Activated naive CD4-positive, alpha-beta T cell treated with Interleukin-2 at 50 U/mL for 16 hours (primary cell): ENCODE measurements at regions not wholly inside any gene's neighbourhood (a gene's known extent, or its start where the extent isn't known, plus 50 kb on each side); places are given as distances from the start of the nearest gene placed in this dataset.
"Not testable (repeated sequence)": the region's sequence is repeated elsewhere in the genome, so short reads cannot be mapped to it uniquely, and the experiment has no call there.

Experiments used
- DNase-seq: peaks from one replicate; pipeline ENCODE4 v3.0.0-alpha.2; 2020

DNA sequence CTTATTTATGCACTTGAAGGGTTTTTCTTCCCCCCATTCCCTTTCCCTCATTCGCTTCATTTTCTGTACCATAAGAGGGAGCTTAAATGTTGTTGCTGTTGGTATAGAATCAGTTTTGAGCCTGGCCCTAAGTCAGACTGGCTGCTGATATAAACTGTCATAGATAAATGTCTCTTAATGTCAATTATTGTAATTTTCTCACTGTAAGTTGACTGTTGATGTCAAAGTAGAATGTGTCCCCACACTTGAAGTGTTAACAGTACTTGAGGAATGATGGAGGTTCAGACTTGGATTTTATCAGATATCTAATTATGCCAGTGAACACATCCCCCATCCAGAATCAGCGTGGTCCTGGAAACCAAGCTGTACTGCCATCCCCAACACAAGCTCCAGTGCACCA, 87.8 kb downstream of the PRR15 start:
- DNase-seq: no peak

DNA sequence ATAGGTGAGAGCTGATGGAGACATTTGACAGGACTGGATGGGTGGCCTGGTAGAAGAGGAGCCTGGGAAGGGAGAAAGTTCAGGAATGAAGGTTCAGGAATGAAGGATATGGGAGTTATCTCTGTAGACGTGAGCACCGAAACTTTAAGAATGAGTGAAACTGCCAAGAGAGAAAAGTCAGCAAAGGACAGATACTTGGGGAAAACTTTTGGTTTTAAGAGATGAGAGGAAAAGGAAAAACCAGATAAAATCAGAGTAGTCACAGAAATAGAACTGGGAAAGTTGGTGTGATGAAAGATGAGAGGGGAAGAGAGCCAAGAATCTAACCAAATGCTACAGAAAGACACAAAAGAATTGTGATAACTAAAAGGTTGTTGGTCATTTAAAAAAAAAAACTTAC, 88.9 kb downstream of the PRR15 start:
- no peak for DNase-seq

DNA sequence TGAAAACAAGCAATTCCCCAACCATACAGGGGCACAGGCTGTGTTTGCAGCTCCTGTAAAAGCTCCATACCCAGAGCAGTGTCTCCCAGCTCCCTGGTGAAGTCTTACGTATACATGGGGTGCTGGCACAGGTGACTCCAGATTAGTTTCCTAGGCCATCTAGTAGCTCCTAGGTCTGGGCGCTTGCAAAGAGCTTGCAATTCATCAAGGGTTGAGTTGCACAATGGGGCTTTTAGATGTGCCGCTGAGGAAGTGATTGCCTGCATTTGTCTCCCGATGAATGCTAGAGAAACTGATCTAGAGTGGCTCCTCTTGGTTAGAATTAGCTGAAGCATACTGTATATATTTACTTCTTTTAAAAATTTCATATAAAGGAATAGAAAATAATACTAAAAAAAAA, 90.7 kb downstream of the PRR15 start:
- not testable (repeated sequence) for DNase-seq

DNA sequence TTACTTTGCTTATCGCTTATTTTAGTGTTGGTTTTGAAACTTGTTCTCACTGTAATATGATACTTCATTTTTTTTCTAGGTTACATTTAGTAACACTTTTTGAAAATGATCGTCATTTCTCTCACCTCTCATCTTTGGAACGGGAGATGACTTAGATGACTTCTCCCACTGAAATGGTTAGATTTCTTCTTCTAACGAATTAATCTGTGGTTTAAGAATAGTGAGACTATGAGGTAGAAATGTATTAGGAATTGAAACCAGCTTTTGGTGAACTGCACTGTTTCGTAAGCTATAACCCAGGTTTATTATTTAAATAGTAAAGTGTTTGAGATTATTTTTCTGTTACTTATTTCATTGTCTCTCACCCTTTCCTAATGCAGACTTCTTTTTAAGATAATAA, 93.7 kb downstream of the PRR15 start:
- DNase-seq: no peak

DNA sequence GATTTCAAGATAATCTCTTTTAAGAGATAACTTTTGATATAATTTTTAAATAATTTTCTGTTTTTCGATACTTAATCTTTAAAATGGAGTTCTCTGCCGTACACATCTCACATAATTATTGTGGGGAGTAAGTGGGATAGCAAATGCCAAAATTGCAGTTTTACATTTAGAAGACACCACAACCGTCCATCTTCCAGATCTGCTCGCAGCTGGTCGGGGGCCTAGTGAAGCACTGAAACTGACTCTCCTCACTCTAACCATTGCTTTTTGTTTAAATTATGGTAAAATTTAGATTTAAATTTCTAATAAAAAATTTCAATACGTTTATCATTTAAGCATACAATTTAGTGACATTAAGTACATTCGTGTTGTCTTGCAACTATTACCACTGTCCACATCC, 94.2 kb downstream of the PRR15 start:
- DNase-seq: no peak

DNA sequence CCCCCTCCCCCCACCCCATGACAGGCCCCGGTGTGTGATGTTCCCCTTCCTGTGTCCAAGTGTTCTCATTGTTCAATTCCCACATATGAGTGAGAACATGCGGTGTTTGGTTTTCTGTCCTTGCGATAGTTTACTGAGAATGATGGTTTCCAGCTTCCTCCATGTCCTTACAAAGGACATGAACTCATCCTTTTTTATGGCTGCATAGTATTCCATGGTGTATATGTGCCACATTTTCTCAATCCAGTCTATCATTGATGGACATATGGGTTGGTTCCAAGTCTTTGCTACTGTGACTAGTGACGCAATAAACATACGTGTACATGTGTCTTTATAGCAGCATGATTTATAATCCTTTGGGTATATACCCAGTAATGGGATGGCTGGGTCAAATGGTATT, 95.6 kb downstream of the PRR15 start:
- not testable (repeated sequence) for DNase-seq

DNA sequence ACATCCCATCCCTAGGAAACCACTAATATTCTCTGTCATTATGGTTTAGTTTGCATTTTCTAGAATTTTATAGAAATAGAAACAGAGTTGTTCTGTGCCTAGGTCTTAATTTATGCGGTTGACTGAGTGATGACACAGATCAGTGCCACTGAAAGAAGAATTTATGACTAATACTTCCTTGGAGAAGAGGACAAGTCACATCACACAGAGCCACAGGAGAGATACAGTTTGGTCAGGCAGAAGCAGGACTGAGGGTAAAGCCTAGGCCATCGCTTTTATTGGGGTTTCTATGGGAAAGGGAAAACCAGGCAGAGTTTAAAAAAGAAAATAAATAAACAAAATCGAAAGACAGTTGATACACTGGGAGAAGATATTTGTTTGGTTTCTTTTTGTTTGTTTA, 99.3 kb downstream of the PRR15 start:
- DNase-seq: not testable (repeated sequence)

DNA sequence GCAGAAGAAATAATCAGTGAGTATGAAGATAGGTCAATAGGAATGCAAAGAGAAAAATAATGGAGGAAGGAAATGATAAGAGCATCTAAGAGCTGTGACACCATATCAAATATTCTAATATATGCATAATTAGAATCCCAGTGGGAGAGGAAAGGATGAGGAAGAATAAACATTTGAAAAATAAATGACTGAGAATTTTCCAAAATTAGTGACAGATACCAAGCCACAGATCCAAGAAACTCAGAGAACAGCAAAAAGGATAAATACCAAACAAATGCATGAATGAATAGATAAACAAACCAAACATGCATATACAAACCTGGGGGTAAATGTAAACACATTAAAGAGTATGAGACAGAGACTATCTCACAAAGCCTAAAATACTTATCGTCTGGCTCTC, 101.4 kb downstream of the PRR15 start:
- DNase-seq: not testable (repeated sequence)

DNA sequence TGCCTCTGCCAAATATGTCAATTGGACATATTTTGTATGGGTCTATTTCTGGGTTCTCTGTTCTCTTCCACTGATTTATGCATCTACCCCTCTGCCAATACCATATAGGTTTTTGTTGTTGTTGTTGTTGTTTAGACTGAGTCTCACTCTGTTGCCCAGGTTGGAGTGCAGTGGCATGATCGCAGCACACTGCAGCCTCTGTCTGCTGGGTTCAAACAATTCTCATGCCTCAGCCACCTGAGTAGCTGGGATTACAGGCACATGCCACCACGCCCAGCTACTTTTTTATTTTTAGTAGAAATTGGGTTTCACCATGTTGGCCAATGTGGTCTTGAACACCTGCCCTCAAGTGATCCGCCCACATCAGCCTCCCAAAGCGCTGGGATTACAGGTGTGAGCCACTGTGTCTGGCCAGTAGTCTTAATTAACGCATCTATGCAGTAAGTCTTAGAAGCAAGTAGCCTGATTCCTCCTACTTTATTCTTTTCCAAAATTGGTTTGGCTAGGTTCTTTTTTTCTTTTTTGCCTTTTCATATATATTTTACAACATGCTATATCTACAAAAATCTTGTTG, 103.5 kb downstream of the PRR15 start:
- not testable (repeated sequence) for DNase-seq

DNA sequence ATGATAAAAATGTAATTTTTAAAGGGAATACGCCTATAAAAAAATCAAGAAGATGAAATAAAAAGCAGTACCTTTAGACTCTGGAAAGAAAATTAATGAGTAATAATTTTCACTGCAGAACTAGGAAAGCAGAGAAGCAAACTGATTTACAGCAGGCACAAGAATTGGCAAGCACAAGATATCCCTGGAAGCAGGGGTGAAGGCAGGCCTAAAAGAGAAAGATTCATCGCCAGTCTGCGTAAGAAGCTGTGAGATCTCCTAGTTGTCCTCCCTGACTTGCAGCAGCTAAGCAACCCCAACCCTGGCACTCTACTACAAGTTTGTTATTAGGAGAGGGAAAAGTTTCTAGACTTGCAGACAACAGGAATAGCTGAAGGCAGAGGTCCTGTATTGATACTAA, 107.7 kb downstream of the PRR15 start:
- DNase-seq: not testable (repeated sequence)

DNA sequence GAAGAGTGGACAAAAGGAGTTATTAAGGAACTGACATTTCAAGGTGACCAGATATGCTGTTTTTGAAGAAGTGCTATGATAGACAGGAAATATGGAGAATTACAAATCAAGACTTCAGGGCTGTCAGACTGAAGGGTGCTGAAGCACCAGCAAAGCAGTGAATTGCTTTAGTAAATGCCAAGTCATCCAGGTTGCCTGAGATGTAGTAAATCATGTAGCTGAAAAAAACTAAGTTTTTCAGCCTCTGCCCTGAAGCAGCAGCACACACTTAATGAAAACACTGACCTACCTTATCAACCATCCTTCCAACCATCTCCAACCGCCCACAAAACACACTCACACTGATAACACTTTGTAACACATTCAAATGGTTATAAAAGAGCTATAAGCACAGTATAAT, 110.0 kb downstream of the PRR15 start:
- DNase-seq: not testable (repeated sequence)

DNA sequence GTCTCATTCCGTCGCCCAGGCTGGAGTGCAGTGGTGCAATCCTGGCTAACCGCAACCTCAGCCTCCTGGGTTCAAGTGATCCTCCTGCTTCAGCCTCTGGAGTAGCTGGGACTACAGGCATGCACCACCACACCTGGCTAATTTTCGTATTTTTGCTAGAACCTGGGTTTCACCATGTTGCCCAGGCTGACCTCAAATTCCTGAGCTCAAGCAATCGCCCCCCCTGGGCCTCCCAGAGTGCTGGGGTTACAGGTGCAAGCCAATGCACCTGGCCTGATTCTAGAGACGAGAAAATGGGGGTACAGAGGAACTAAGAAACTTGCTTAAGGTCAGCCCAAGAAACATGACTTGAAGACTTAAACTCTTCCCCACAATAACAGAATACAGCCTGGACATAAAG, 111.0 kb downstream of the PRR15 start:
- not testable (repeated sequence) for DNase-seq

DNA sequence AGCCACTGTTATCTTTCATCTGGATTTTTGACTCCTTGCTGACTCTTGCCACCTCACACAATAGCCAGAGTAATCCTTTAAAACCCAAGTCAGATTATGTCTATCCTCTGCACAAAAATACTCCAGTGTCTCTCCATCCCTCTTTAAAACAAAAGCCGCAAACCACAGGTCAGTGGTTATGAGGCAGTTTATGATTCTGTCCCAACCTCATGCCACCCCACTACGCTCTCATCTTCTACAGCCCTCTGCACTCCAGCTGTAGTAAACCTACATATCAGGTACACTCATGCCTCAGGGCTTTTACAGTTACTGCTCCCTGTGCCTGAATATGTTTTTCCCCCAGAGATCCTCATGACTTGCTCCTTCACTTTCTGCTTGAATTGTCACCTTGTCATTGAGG, 113.6 kb downstream of the PRR15 start:
- not testable (repeated sequence) for DNase-seq

DNA sequence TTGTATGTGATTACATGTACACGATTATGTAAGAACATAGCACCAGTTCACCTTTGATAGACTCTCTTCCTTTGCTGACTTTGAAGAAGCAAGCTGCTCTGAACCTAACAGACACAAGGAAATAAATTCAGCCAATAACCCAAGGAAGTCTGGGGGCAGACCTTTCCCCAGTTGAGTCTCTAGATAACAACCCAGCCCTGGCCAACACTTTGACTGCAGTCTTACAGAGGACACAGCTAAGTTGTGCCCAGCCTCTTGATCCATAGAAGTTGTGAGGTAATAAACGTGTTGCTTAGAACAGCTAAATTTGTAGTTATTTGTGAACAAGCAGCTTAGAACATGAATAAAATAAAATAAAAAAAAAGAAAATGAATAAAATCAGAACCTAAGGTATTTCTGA, 116.3 kb downstream of the PRR15 start:
- not testable (repeated sequence) for DNase-seq

DNA sequence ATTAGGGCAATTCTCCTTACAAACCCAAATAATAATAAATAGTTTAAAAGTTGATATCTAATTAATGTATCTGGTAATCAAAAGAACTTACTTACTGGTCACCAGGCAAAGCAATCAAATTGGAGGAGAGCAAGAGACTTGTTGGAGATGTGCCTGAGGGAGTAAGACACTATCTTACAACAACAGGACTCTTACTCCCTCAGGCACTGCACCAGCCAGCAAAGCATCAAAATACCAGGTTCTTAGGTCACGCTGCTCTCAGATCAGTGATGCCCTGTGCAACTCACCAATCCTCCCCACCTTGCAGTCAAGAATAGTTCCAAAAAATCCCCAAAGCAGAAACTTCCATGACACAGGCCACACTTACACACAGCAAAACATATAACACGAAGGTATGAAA, 117.0 kb downstream of the PRR15 start:
- DNase-seq: not testable (repeated sequence)

DNA sequence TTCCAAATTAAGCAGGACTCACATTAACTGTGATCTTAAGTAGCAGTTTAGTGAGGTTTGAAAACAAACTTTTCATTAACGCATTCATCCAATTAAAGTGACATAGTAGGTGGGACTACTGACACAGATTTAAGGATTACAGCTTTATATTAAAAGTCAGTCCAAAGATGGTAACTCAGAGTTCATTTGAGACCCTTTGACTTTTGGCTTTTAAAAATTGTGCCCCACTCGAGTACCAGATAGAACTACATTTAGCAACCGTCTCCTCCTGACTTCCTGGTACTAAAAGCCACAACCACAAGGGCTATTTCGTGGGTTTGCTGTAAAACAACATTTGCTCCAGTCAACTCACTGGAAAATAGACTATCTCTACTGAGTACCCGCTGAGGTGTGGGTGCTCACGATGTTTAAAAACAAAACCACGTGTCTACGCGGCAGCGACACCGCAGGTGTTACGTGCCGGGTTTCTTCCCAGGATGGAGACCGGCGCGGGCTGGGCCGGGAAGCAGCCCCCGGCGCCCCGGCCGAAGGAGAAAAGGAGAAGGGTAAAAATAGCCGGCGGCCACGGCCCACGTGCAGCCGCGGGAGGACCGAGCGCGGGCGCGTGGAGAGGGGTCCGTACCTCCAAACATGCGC, 120.6 kb downstream of the PRR15 start:
- not testable (repeated sequence) for DNase-seq

DNA sequence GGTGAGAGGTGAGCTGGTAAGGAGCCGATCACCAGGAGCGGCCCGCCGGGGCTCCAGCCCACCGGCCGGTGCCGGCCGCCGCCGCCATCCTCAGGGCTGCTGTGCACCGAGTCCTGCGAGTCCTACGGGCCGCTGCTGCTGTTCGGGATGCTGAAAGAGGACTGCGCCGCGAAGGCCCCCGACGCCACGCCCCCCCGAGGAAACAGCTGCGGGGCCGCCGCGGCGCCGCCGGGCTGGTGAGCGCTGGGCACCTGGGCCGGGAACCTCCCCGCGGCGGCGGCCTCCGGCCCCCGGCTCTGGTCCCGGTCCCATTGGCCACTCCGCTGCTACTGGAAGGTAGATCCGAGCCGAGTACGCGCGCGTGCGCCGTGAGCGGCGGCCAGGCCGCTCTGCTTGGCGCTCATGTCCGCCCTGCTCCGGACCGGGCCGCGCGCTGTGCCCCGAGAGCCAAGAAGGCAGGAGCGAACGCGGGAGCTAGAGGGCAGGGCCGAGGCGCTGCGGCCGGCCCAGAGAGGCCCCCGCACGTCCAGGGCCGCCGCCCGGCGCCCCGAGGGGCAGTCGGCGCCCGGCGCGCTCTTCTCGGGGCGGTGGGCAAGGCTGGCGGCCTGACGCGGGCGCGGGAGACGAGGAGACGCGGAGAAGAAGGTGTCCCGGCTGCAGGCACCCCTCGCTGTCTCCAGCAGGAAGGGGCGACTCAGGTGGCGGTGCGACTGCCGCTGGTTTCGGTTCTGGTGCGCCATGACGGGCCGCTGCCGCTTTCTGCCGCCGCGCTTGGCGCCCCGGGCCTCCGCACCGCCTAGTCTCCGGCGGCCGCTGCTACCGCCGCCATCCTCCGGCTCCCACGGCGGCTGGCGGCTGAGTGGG, 121.3 kb upstream of the WIPF3 start:
- DNase-seq: peak; percentile 17

DNA sequence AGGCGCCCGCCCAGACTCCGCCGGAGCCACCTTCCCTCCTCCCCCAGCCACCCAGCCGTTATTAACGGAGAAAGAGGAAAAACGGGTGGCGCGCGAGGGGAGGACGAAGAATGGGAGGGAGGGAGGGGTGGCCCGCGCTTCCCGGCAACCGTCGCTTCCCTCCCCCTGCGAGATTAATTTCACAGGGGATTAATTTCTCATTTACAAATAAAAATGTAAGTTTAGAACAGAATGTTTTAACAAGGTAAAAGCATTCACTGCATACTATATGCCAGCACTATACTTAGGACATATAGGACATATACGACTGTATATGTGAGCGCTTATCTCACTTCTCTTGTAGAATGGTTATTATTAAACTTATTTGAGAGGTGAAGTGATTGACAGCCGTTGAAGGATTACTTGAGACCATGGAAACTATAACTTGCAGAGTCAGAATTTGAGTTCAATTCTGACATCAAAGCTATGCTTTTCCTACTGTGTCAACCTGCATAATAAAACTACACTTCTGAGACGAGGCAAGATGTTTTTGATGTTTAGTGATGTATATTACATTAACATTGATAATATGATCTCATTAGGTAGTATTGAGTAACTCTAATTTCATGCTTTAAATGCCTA, 120.5 kb upstream of the WIPF3 start:
- DNase-seq: not testable (repeated sequence)

DNA sequence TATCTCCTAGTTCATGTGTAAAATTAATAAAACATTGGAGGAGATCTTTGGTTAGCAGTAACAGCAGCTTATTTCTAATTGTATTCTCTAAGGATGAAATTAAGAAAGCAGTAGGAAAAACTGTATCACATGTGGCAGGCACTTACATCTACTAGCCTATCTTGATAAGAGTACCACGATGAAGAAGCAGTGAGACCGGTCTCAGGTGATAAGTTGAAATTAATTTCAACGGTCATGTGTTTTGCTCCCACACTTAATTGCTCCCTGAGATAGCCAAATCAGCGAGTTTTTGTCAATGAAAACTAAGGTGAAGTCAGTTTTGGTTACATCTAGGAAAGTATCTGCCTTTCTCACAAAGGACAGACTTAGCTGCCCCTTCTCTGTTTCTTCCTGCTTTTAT, 115.8 kb upstream of the WIPF3 start:
- DNase-seq: not testable (repeated sequence)

DNA sequence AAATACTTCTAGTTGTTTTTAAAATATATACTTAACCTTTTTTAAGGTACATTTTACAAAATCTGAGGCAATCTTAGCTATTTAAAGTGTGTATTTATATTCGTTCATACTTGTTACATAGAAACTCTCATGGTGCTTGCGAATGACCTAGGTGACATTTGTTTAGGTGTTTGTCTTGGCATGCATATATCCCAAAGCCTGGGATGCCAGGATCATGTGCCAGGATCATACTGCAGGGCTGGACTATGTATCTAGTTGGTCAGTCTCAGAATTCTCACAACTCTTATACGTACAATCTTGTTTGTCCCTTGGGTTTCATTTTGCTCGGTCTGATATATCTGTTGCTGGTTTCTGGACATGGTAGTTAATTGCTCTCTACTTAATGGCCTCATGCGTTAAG, 109.9 kb upstream of the WIPF3 start:
- DNase-seq: not testable (repeated sequence)

DNA sequence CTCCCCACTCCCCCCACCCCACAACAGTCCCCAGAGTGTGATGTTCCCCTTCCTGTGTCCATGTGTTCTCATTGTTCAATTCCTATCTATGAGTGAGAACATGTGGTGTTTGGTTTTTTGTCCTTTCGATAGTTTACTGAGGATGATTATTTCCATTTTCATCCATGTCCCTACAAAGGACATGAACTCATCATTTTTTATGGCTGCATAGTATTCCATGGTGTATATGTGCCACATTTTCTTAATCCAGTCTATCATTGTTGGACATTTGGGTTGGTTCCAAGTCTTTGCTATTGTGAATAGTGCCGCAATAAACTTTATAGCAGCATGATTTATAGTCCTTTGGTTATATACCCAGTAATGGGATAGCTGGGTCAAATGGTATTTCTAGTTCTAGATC, 106.6 kb upstream of the WIPF3 start:
- DNase-seq: not testable (repeated sequence)

DNA sequence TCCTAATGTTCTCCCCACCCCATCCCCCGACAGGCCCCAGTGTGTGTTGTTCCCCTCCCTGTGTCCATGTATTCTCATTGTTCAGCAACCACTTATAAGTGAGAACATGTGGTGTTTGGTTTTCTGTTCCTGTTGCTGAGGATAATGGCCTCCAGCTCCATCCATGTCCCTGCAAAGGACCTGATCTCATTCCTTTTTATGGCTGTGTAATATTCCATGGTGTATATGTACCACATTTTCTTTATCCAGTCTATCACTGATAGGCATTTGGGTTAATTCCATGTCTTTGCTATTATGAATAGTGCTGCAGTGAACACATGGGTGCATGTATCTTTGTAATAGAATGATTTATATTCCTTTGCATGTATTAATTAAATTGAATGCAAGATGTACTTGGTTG, 104.8 kb upstream of the WIPF3 start:
- not testable (repeated sequence) for DNase-seq

DNA sequence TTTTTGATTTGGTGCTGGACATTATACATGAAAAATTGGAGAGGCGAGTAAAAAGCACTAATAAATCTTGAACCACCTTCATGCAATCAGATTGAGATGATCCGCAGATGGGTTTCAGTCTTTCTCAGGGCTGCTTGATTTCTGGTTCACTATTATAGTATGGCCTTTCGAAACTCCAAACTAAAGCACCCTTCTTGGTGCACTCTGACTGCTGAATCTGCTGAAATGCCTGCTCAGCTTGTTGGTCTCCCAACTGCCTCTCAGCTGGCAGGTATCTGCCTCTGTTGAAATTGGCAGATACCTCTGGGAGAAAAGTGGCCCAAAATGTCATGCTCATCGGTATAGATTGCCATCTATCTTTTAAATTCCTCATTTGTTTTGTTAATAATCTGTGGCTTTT, 102.5 kb upstream of the WIPF3 start:
- not testable (repeated sequence) for DNase-seq

DNA sequence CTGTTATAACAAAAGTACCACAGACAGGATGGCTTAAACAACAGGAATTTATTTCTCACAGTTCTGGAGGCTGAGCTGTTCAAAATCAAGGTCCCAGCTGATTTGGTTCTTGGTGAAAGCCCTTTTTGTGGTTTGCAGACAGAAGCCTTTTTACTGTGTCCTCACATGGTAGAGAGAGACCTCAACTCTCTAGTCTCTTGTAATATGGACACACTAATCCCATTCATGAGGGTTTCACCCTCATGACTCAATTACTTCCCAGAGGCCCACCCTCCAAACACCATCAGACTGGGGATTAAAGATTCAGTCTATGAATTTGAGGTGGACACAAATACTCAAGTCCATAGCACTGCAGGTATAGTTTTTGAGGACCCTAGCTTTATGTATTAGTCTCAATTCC, 97.3 kb upstream of the WIPF3 start:
- DNase-seq: not testable (repeated sequence)
